ENCODE measurements at regions not wholly inside any gene's neighbourhood (a gene's known extent, or its start where the extent isn't known, plus 50 kb on each side); places are given as distances from the start of the nearest gene placed in this dataset.
A peak's percentile ranks its signal among the peaks of the same experiment; 100 is the strongest.

DNA sequence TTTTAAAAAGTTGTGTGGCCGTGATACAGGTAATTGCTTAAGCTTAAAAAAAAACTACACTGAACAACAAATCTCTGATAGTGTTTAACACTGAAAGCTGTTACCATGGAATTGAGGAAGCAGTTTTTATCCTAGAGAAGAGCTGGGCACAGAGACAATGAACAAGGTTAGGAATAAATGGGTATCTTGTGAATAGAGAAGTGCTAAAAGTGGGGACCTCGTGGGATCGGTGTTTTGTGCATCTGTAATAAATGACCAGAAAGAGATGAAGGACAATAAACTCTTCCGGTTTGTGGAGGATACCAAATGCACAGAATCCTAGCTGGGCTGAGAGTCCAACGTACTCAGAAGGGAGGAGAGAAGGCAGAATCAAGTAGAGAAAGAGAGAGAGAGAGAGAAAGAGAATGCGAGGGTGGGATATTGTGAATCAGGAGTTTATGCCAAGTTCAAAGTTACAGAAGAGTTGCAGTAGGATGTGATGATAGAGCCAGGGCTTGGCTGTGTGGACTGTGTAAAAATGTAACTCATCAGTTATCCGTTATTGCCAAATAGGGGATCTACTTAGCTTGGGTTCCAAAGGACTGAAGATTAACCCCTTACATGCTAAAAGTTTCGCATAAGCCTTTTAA is 148.9 kb downstream of the IL20RB start:
- no peak for TF ChIP-seq POLR2A (IDR thresholded peaks at IDR 0.05)
- TF ChIP-seq POLR2AphosphoS5 (IDR thresholded peaks at IDR 0.05; ENCODE audit: insufficient read depth in 1 of 2, low read depth in 1 of 2) = no peak
- TF ChIP-seq, protein P1, sequence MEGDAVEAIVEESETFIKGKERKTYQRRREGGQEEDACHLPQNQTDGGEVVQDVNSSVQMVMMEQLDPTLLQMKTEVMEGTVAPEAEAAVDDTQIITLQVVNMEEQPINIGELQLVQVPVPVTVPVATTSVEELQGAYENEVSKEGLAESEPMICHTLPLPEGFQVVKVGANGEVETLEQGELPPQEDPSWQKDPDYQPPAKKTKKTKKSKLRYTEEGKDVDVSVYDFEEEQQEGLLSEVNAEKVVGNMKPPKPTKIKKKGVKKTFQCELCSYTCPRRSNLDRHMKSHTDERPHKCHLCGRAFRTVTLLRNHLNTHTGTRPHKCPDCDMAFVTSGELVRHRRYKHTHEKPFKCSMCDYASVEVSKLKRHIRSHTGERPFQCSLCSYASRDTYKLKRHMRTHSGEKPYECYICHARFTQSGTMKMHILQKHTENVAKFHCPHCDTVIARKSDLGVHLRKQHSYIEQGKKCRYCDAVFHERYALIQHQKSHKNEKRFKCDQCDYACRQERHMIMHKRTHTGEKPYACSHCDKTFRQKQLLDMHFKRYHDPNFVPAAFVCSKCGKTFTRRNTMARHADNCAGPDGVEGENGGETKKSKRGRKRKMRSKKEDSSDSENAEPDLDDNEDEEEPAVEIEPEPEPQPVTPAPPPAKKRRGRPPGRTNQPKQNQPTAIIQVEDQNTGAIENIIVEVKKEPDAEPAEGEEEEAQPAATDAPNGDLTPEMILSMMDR (IDR thresholded peaks at IDR 0.05) = no peak
- DNase-seq (ENCODE audit: extremely low spot score in 2 of 2) = no peak
- no peak overlapping the region for H3K27ac ChIP-seq
- no peaks in the 10 kb centered on the region for H3K4me1 ChIP-seq
- intact Hi-C loops (cut with DNase I) = loop anchor here (10.0 kb wide), 1 partner anchor 838 kb away; no protein-coding TSS in a partner anchor
- H3K9me3 ChIP-seq = no peaks in the 10 kb centered on the region
- no peak overlapping the region for H3K4me3 ChIP-seq
- no peaks in the 10 kb centered on the region for H3K27me3 ChIP-seq
- H3K36me3 ChIP-seq = no peaks in the 10 kb centered on the region

DNA sequence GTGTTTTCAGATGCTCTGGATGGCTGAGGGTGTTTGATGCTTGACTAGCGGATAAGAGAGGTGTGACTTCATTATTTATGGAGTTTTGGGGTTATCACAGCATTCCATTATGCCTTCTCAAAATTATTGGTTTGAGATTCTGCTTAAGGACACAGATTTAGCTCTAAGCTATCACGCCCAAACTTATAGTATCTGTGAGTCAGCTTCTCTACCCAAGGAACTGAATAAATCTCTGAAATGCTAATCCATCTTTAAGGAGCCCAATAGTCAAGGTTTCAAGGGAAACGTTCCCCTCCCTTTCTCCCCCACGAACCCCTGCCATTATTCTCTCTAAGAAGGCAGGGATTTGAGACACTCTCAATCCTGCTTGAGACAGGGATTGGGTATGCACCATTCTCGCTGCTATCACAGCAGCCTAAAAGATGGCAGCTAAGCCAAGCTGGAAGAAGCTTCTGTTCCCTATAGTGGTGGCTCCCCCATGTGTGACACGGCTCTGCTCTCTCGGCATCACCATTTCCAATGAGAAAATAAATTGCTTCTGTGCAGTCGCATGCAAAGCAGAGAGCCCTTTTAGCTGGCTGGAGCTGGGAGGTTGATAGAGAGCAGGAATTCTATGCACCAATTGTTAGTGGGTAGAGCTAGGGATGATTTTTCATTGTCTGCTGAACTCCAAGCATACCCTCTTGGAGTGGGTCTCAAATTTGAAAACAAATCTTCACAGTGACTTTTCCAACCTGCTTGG is 151.1 kb downstream of the IL20RB start:
- Histone ChIP-seq H3K4me1 (no peaks in the 10 kb centered on the region), H3K4me3 (no peak overlapping the region), H3K27me3 (no peaks in the 10 kb centered on the region), H3K27ac (no peak overlapping the region), H3K9me3 (no peaks in the 10 kb centered on the region), H3K36me3 (no peaks in the 10 kb centered on the region)
- intact Hi-C loops (cut with DNase I) = loop anchor here (10.0 kb wide), 1 partner anchor 836 kb away; no protein-coding TSS in a partner anchor
- DNase-seq (ENCODE audit: extremely low spot score in 2 of 2) = no peak
- TF ChIP-seq POLR2A (IDR thresholded peaks at IDR 0.05) = no peak
- TF ChIP-seq POLR2AphosphoS5 (IDR thresholded peaks at IDR 0.05; ENCODE audit: insufficient read depth in 1 of 2, low read depth in 1 of 2) = no peak
- TF ChIP-seq, protein P1 (IDR thresholded peaks at IDR 0.05) = no peak

DNA sequence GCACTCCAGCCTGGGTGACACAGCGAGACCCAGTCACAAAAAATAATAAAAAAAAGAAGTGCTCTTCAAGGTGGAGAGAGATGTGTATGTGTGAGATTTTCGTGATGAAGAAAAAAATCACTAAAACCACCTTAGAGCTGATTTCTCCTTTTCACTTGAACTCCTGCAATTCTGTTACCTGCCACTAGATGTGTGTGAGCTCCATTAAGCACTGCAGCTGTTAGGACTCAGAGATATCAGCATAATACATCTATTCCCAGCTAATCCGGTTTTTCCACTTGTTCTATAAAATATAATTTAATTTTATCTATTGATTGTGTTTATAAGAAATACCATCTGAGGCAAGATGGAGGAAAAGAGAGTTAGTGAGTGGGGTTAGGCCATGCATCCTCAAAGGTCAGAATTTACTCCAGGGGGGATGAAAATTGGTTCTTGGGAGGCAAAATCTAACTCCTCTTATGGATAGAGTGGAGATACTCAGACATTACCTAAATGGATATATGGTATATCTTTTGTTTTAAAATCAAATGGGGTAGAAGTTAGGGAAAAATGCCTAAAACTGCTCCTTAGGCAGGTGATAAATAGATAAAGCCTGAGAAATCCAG is 152.7 kb downstream of the IL20RB start:
- H3K27me3 ChIP-seq = no peaks in the 10 kb centered on the region
- intact Hi-C loops (cut with DNase I) = no loop called here
- H3K9me3 ChIP-seq = no peaks in the 10 kb centered on the region
- H3K4me3 ChIP-seq = no peak overlapping the region
- no peaks in the 10 kb centered on the region for H3K36me3 ChIP-seq
- DNase-seq (ENCODE audit: extremely low spot score in 2 of 2) = no peak
- no peaks in the 10 kb centered on the region for H3K4me1 ChIP-seq
- H3K27ac ChIP-seq = no peak overlapping the region
- TF ChIP-seq POLR2A (IDR thresholded peaks at IDR 0.05) = no peak
- no peak for TF ChIP-seq POLR2AphosphoS5 (IDR thresholded peaks at IDR 0.05; ENCODE audit: insufficient read depth in 1 of 2, low read depth in 1 of 2)
- TF ChIP-seq, protein P1 (IDR thresholded peaks at IDR 0.05) = peak in 1 of 3 experiments; percentile 38

DNA sequence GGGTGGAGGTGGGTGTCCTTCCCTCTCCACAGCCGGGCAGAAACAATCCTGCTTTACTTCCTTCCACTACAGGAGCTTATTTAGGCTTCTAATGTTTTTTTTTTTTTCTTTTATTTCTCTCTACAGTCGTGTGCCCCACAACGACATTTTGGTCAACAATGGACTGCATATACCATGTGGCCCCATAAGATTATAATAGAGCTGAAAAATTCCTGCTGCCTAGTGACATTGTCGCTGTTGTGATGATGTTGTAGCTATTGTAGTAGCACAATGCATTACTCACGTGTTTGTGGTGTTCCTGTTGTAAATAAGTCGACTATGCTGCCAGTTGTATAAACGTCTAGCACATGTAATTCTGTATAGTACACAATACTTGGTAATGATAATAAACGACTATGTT is 153.7 kb downstream of the IL20RB start:
- no peaks in the 10 kb centered on the region for H3K9me3 ChIP-seq
- H3K27me3 ChIP-seq = no peaks in the 10 kb centered on the region
- no peaks in the 10 kb centered on the region for H3K36me3 ChIP-seq
- no peak overlapping the region for H3K4me3 ChIP-seq
- no peaks in the 10 kb centered on the region for H3K4me1 ChIP-seq
- TF ChIP-seq, protein P1 (IDR thresholded peaks at IDR 0.05) = no peak
- TF ChIP-seq POLR2A (IDR thresholded peaks at IDR 0.05) = no peak
- TF ChIP-seq POLR2AphosphoS5 (IDR thresholded peaks at IDR 0.05; ENCODE audit: insufficient read depth in 1 of 2, low read depth in 1 of 2) = no peak
- DNase-seq (ENCODE audit: extremely low spot score in 2 of 2) = no peak
- no peak overlapping the region for H3K27ac ChIP-seq
- intact Hi-C loops (cut with DNase I) = no loop called here
